ENCODE measurements at regions not wholly inside any gene's neighbourhood (a gene's known extent, or its start where the extent isn't known, plus 50 kb on each side); places are given as distances from the start of the nearest gene placed in this dataset.

DNA sequence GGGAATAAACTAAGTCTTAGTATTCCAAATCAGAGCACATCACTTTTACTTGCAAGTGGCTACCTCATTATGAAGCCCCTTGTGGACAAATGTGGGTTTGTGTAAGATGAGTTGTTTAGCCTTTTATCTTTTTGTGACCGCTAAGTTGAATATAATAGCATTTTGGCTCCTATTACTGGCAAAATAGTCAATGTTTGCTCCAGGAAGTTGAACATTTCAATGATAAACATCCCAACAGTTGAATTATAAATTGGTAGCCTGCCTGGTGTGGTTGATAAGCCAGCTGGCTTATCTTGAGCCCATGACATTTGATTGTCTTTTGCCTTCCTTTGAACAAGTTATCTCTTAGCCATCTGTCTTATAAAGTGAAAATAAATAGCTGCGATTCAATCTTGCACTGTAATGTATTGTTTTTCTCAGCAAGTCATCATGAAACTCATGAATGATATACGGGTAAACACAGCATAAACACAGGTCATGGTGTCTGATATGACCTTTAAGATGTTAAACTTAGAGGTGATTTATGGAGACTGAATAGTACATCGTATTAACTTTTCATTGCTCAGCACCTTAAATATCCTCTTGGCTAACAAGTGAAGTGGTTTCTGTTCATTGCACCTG, 338.4 kb downstream of the SOCS6 start:
- no peaks in the 10 kb centered on the region for H3K9me3 ChIP-seq (ENCODE audit: control insufficient read depth, insufficient read depth, low read length)
- H3K36me3 ChIP-seq (ENCODE audit: control insufficient read depth, insufficient read depth, low read length) = no peaks in the 10 kb centered on the region
- H3K4me3 ChIP-seq (ENCODE audit: low read depth, low read length) = no peak overlapping the region
- no peaks in the 10 kb centered on the region for H3K27me3 ChIP-seq (ENCODE audit: control insufficient read depth, insufficient read depth, low read length)
- H3K4me1 ChIP-seq (ENCODE audit: control insufficient read depth, insufficient read depth, low read length) = no peaks in the 10 kb centered on the region
- no peak overlapping the region for H3K27ac ChIP-seq (ENCODE audit: low read depth, low read length)
- H3K9ac ChIP-seq (ENCODE audit: low read depth, low read length) = no peak overlapping the region

DNA sequence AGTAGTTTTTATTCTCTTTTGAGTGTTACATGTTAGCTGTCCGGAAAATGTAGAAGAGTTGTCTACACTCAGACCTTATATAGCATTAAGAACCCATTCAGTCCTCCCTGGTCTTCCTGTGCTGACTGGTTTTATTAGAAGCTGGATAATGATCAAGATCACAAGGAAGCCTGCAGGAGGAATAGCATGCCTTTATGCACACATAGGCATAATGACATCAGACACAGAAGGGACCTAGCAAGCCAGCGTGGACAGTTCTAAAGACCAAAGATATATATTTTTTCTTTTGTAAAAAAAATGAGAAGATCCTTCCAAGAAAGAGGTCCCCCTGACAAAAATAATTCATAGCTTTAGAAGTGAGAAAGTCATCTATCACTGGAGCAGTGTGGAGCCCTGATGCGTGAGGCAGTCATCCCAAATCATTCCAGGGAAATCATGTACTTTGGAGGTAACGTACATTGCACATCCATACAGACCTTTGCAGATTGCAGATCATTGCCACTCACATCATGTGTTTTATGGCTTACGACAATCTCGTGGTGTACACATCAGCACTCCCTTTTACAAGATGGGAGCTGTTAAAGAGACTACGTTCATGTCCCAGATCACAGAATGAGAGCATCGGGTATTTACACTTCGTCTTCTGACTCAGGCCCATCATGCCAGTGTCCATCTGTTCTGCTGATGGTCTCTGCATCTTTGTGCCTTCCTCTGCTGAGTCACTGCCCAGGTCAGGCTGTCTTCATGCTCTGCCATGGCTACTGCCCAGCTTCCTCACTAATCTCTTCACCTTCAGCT, 334.0 kb downstream of the SOCS6 start:
- Histone ChIP-seq H3K9ac (ENCODE audit: low read depth, low read length) (no peak overlapping the region), H3K4me1 (ENCODE audit: control insufficient read depth, insufficient read depth, low read length) (no peaks in the 10 kb centered on the region; the same call in 1 of the 2 replicates), H3K27me3 (ENCODE audit: control insufficient read depth, insufficient read depth, low read length) (no peaks in the 10 kb centered on the region), H3K4me3 (ENCODE audit: low read depth, low read length) (no peak overlapping the region), H3K27ac (ENCODE audit: low read depth, low read length) (no peak overlapping the region), H3K36me3 (ENCODE audit: control insufficient read depth, insufficient read depth, low read length) (no peaks in the 10 kb centered on the region), H3K9me3 (ENCODE audit: control insufficient read depth, insufficient read depth, low read length) (no peaks in the 10 kb centered on the region)

DNA sequence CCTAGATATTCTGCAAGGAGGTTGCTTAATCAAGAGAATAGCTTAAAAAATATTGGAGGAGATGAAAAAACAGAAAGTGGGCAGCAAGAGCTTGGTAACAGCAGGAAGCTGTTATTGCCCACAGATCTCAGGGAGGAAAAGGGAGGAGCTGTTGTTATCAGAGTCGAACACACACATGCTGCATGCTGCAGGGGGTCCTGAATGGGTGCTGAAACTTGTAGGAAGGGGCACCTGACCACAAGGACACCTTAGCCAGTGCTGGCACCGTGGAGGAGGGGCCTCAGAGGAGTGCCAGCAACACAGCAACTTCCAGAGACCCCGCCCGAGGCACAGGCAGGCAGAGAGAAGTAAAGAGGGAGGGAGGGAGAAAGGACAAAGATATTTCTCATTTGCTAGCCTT, 332.9 kb downstream of the SOCS6 start:
- Histone ChIP-seq H3K27me3 (ENCODE audit: control insufficient read depth, insufficient read depth, low read length) (no peaks in the 10 kb centered on the region), H3K4me1 (ENCODE audit: control insufficient read depth, insufficient read depth, low read length) (no peaks in the 10 kb centered on the region; the same call in 1 of the 2 replicates), H3K9ac (ENCODE audit: low read depth, low read length) (no peak overlapping the region), H3K9me3 (ENCODE audit: control insufficient read depth, insufficient read depth, low read length) (no peaks in the 10 kb centered on the region), H3K27ac (ENCODE audit: low read depth, low read length) (no peak overlapping the region), H3K36me3 (ENCODE audit: control insufficient read depth, insufficient read depth, low read length) (no peaks in the 10 kb centered on the region), H3K4me3 (ENCODE audit: low read depth, low read length) (no peak overlapping the region)

DNA sequence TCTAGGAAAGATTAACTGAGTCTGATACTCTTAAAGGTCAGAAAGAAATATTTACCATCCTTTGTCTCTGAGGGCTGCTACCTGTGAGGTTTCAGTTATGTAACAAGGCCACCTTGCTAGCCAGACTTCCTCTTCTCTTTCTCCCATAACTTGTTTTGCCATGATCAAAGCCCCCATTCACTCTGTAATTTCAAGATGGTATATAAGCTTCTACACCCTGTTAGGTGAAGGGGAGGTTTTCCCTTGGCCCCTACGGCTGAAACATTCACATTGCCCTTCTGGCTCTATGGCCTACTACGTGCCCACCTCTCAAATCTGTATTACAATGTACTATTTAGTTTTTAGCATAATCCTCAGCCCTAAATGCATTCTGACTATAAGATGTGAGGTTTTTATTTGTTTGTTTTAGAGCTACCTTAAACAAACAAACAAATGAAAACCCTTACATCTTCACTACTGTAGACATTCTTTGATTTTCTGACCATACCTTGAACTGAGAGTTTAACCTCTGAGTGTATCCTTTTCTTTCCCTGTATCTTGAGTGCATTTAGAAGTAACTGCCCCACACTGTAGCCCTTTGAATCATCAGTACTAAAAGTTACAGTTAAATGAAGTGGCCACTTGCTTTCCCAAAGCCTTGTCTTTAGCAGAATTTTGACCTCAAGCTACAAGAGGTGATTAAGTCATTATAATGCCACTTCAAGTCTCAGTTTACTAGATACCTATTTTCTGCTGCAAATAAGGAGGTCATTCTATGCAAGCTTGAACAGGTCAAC, 332.2 kb downstream of the SOCS6 start:
- Histone ChIP-seq H3K27ac (ENCODE audit: low read depth, low read length) (no peak overlapping the region), H3K36me3 (ENCODE audit: control insufficient read depth, insufficient read depth, low read length) (no peaks in the 10 kb centered on the region), H3K9me3 (ENCODE audit: control insufficient read depth, insufficient read depth, low read length) (no peaks in the 10 kb centered on the region), H3K27me3 (ENCODE audit: control insufficient read depth, insufficient read depth, low read length) (no peaks in the 10 kb centered on the region), H3K9ac (ENCODE audit: low read depth, low read length) (no peak overlapping the region), H3K4me1 (ENCODE audit: control insufficient read depth, insufficient read depth, low read length) (no peaks in the 10 kb centered on the region; the same call in 1 of the 2 replicates), H3K4me3 (ENCODE audit: low read depth, low read length) (no peak overlapping the region)

DNA sequence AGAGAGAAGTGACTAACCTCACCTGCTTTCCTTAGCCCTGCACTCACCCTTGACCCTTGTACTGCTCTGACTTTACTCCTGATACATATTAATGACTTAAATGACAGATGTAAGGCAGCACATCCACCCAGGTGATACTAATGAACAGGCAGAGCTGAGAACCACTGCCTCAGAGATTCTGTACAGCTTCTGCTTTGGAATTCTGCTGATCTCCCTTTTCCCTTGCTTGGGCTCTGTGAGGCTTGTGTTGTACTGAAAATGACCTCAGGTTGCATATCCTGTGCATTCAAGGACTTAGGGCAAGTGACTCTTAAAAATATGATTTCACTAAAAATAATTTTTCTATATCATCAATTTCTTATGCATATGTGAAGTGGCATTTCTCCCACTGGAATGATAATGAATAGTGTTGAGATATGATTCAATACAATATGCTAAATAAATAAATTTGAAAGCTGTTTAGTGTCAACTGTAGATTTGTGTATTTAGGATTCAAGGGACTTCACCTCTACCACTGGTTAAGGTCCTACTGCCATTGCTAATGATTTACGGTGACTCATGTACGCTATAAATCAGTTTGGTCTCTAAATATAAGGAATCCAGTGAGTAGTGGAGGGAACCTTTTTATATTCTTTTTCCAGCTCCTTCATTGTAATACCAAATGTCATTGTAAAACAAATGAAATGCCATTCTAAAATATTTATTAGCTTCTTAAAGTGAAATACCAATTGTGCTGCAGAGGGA, 328.3 kb downstream of the SOCS6 start:
- H3K36me3 ChIP-seq (ENCODE audit: control insufficient read depth, insufficient read depth, low read length) = no peaks in the 10 kb centered on the region
- no peaks in the 10 kb centered on the region for H3K27me3 ChIP-seq (ENCODE audit: control insufficient read depth, insufficient read depth, low read length)
- no peaks in the 10 kb centered on the region; the same call in 1 of the 2 replicates for H3K9me3 ChIP-seq (ENCODE audit: control insufficient read depth, insufficient read depth, low read length)
- no peak overlapping the region for H3K4me3 ChIP-seq (ENCODE audit: low read depth, low read length)
- H3K27ac ChIP-seq (ENCODE audit: low read depth, low read length) = no peak overlapping the region
- H3K4me1 ChIP-seq (ENCODE audit: control insufficient read depth, insufficient read depth, low read length) = no peaks in the 10 kb centered on the region; the same call in 1 of the 2 replicates
- no peak overlapping the region for H3K9ac ChIP-seq (ENCODE audit: low read depth, low read length)

DNA sequence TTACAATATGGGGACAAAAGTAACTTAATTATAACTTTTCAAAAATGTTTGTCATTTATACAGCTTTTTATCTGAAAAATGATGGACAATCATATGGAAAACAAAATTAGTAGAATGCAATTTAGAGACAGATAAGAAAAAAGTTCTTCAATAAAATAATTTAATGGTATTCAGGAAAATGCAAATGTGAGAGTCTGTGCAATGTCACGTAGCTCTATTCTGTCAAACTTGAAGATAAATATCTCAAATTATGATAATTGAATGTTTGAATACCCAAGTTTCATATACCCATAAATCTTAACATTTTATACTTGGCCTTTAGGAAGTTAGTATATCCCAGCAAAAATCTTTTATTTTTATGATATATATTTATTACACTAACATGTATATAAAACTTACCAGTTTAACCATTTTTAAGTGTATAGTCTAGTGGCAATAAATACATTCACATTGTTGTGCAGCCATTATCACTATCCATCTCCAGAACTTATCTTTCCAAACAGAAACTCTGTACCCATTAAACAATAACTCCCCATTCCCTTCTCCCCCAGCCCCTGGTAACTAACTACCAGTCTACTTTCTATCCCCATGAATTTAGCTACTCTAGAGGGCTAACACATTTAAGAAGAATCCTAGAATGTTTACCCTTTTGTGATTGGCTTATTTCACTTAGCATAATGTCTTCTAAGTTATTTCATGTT, 311.5 kb downstream of the SOCS6 start:
- no peaks in the 10 kb centered on the region for H3K27me3 ChIP-seq (ENCODE audit: control insufficient read depth, insufficient read depth, low read length)
- no peaks in the 10 kb centered on the region for H3K9me3 ChIP-seq (ENCODE audit: control insufficient read depth, insufficient read depth, low read length)
- H3K36me3 ChIP-seq (ENCODE audit: control insufficient read depth, insufficient read depth, low read length) = no peaks in the 10 kb centered on the region
- no peaks in the 10 kb centered on the region for H3K4me1 ChIP-seq (ENCODE audit: control insufficient read depth, insufficient read depth, low read length)
- no peak overlapping the region for H3K4me3 ChIP-seq (ENCODE audit: low read depth, low read length)
- no peak overlapping the region for H3K9ac ChIP-seq (ENCODE audit: low read depth, low read length)
- H3K27ac ChIP-seq (ENCODE audit: low read depth, low read length) = no peak overlapping the region

DNA sequence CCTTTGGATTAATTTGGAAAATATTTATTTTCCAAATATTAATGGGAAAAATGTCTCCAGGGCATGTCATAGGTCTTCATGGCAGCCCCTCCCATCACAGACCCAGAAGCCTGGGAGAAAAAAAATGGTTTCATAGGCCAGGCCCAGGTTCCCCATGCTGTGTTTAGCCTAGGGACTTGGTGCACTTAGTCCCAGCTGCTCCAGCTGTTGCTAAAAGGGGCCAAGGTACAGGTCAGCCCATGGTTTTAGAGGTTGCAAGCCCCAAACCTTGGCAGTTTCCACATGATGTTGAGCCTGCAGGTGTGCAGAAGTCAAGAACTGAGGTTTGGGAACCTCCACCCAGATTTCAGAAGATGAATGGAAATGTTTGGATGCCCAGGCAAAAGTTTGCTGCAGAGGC, 309.6 kb downstream of the SOCS6 start:
- H3K9ac ChIP-seq (ENCODE audit: low read depth, low read length) = no peak overlapping the region
- no peaks in the 10 kb centered on the region for H3K4me1 ChIP-seq (ENCODE audit: control insufficient read depth, insufficient read depth, low read length)
- H3K36me3 ChIP-seq (ENCODE audit: control insufficient read depth, insufficient read depth, low read length) = no peaks in the 10 kb centered on the region
- H3K27ac ChIP-seq (ENCODE audit: low read depth, low read length) = no peak overlapping the region
- no peak overlapping the region for H3K4me3 ChIP-seq (ENCODE audit: low read depth, low read length)
- H3K9me3 ChIP-seq (ENCODE audit: control insufficient read depth, insufficient read depth, low read length) = no peaks in the 10 kb centered on the region
- no peaks in the 10 kb centered on the region for H3K27me3 ChIP-seq (ENCODE audit: control insufficient read depth, insufficient read depth, low read length)

DNA sequence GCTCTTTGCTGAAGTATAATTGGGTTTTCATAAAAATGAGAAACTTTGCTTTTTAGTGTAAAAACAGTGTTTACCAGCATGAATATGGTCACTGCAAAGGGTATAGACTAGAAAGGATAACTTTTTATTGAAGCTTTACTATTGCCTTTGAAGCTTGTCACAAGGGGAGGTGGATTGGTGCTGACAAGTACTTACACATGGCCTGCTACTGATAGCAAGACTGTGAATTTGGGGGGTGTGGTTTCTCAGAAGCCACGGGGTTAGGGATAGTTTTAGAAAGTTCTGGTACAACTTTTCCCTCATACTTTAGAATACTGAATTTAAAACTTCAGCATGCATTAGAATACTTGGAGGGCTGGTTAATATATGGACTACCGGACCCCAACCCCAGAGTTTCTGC, 294.1 kb downstream of the SOCS6 start:
- no peak overlapping the region for H3K27ac ChIP-seq (ENCODE audit: low read depth, low read length)
- H3K4me1 ChIP-seq (ENCODE audit: control insufficient read depth, insufficient read depth, low read length) = no peaks in the 10 kb centered on the region
- no peaks in the 10 kb centered on the region for H3K27me3 ChIP-seq (ENCODE audit: control insufficient read depth, insufficient read depth, low read length)
- no peaks in the 10 kb centered on the region for H3K36me3 ChIP-seq (ENCODE audit: control insufficient read depth, insufficient read depth, low read length)
- H3K4me3 ChIP-seq (ENCODE audit: low read depth, low read length) = no peak overlapping the region
- no peak overlapping the region for H3K9ac ChIP-seq (ENCODE audit: low read depth, low read length)
- peaks cover 12% of the 10 kb centered on the region for H3K9me3 ChIP-seq (ENCODE audit: control insufficient read depth, insufficient read depth, low read length)

DNA sequence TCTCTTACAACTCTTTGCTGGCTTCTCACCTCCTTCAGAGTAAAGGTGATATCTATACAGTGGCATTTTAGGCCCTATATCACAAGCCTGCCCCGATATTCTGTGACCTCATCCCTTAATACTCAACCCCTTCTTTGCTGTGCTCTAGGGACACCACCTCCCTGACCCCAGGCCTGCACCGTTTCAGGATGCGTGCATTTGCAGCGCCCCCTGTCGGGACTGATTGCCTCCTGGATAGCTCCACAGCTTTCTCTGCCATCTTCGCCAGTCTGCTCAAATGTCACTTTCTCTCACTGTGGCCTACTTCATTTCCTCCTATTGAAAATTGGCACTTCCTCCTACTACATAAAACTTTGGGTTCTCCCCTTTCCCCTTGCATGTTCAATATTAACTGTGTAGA, 289.6 kb downstream of the SOCS6 start:
- Histone ChIP-seq H3K27ac (ENCODE audit: low read depth, low read length) (no peak overlapping the region), H3K27me3 (ENCODE audit: control insufficient read depth, insufficient read depth, low read length) (no peaks in the 10 kb centered on the region), H3K4me3 (ENCODE audit: low read depth, low read length) (no peak overlapping the region), H3K36me3 (ENCODE audit: control insufficient read depth, insufficient read depth, low read length) (no peaks in the 10 kb centered on the region), H3K9ac (ENCODE audit: low read depth, low read length) (no peak overlapping the region), H3K4me1 (ENCODE audit: control insufficient read depth, insufficient read depth, low read length) (no peaks in the 10 kb centered on the region), H3K9me3 (ENCODE audit: control insufficient read depth, insufficient read depth, low read length) (no peaks in the 10 kb centered on the region)

DNA sequence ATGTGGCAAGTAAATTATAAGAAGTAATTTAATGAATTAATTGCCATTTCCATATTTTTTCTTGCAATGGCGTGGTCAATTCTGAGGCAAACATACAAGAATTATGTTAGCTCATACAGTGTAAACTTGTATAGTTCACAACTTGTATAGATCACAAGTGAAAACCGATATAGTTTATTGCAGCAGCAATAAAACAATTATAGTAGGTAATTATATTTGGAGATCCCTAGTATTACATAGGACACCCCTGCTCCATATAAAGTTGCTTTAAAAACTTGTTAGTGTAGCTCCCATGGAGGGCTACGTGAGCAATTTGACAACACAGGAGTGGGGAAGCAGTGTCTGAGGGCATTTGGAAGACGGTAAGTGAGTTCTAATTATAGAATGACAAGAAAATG, 288.2 kb downstream of the SOCS6 start:
- no peak overlapping the region for H3K9ac ChIP-seq (ENCODE audit: low read depth, low read length)
- peaks cover 5% of the 10 kb centered on the region; the same call in 1 of the 2 replicates for H3K9me3 ChIP-seq (ENCODE audit: control insufficient read depth, insufficient read depth, low read length)
- H3K27ac ChIP-seq (ENCODE audit: low read depth, low read length) = no peak overlapping the region
- no peak overlapping the region for H3K4me3 ChIP-seq (ENCODE audit: low read depth, low read length)
- H3K36me3 ChIP-seq (ENCODE audit: control insufficient read depth, insufficient read depth, low read length) = no peaks in the 10 kb centered on the region
- H3K27me3 ChIP-seq (ENCODE audit: control insufficient read depth, insufficient read depth, low read length) = no peaks in the 10 kb centered on the region
- no peaks in the 10 kb centered on the region for H3K4me1 ChIP-seq (ENCODE audit: control insufficient read depth, insufficient read depth, low read length)
